Frontal cortex (tissue), 3 donors: ENCODE measurements at regions not wholly inside any gene's neighbourhood (a gene's known extent, or its start where the extent isn't known, plus 50 kb on each side); places are given as distances from the start of the nearest gene placed in this dataset.

ENCODE experiments used
- DNase-seq, 2 donors: peaks; one replicate each; pipeline ENCODE4 v3.0.0; 2012; ENCODE audit warnings: low spot score in 2 of 2
- FAIRE-seq: peaks from 2 replicates; lab custom pipeline; 2012; peaks lifted over from hg19 to GRCh38; lab: Jason Lieb, UNC
- donor health status: control.
- donor health status: control.
- donor health status: control.

DNA sequence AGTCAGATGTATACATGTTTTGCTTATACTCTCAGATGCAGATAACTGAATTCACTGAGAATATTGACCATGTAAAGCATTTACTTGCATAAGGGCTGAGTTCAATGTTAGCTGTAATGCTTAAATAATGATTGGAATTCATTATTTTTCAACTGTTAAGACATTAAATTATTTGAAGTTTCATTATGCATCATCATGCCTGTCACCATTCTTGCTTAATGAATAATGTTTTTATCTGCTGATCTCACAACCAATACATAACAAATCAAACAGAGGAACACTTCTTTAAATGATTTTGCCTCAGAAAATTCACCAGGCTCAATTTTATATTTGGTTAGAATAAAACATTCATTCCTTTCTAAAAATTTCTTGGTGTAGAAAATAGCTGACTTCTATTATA, 233.4 kb downstream of the GPR37 start:
- DNase-seq, result no peak

DNA sequence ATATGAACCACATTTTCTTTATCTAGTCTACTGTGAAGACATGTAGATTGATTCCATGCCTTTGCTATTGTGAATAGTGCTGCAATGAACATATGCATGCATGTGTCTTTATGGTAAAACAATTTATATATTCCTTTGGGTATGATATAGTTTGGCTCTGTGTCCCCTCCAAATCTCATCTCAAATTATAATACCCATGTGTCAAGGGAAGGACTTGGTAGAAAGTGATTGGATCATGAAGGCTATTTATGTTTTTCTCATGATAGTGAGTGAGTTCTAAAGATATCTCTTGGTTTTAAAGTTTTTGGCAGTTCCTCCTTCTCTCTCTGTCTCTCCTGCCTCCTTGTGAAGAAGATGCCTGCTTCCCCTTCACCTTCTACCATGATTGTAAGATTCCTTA, 248.7 kb downstream of the GPR37 start:
- FAIRE-seq, result no peak
- no peak for DNase-seq

More for the DNA sequence above, 233.4 kb downstream of the GPR37 start:
- peak; percentile 3 for FAIRE-seq

DNA sequence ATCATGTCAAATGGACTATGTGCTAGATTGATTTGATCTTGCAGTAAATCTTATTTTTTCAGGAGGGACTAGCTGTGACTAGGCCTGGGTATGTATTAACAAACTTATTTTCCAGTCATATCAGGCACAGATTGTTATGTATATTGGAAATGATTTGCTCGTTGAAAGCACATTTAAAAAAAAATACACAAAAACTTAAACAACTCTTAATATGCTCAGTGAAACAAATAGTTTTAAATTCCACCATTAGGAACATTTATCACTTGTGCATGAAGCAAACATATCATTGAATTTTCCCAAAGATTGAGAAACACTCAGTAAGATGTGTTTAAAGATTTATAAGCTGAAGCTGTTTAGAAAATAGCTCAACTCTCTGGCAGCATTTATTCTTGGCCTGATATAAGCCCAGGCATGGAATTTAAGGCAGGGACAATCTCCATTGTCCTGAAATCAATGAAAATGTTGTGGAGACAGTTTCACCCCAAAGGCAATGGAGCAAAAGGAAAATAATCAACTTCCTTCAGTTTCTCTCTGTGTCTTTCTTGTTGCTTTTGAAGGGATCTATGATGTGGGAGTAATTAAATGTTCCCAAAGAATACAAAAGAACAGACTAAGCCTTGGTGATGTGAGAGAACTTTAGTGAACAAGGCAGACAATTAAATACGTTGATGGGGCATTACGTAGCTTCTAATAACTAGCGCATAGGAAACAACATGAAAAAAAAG, 250.3 kb downstream of the GPR37 start:
- DNase-seq (no peak), FAIRE-seq (no peak)

DNA sequence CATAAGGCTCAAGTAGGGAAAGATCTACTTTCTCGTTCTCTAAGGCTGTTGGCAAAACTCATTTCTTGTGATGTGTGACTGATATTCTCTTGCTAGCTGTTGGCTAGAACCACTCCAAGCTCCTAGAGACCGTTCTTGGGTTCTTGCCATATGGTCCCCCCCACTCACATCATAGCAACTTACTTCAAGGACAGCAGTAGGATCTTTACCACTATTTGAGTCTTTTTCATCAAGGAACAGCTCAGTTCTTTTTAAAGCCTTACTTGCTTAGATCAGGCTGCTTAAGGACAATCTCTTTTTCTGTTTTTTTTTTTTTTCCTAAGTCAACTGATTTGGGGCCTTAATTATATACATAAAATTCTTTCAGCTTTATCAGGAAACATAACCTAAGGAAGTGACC, 251.1 kb downstream of the GPR37 start:
- no peak for FAIRE-seq
- DNase-seq, result no peak

DNA sequence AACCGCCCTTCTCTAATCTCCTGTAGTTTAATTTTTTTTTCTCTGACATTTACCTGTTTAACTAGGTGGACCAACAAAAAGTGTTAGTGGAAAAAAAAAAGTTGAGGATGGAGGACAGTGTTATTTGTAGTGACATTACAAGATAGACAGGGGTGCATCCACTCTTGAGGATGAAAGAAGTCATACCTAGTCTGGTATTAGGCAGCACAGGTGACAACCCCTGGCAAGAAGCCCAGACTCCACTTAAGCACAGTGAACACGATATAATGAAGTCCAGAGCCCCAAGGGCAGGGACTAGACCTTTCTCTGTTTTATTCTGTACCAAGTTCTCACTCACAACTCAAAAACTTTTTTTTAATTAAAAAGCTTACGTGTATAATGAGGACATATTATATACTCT, 268.4 kb downstream of the GPR37 start:
- FAIRE-seq, result no peak
- DNase-seq, result no peak

DNA sequence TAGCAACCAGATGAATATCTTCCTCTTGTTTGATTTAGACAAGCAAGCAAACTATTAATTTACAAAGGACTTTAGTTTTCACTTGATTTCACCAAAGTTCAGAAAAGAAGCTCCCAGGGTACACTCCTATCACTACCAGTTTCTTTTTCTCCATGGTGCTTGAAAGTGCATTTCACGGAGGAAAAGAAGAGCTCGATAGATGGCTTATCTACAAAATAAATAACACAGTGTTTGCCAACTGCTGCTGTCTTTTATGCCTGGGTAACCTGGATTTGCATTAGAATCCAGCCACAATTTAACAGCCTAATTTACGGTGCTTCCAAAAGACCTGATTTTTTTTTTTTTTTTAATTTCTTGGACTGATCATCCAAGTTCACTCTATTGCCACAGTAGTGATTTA, 275.7 kb downstream of the GPR37 start:
- DNase-seq (no peak), FAIRE-seq (no peak)

DNA sequence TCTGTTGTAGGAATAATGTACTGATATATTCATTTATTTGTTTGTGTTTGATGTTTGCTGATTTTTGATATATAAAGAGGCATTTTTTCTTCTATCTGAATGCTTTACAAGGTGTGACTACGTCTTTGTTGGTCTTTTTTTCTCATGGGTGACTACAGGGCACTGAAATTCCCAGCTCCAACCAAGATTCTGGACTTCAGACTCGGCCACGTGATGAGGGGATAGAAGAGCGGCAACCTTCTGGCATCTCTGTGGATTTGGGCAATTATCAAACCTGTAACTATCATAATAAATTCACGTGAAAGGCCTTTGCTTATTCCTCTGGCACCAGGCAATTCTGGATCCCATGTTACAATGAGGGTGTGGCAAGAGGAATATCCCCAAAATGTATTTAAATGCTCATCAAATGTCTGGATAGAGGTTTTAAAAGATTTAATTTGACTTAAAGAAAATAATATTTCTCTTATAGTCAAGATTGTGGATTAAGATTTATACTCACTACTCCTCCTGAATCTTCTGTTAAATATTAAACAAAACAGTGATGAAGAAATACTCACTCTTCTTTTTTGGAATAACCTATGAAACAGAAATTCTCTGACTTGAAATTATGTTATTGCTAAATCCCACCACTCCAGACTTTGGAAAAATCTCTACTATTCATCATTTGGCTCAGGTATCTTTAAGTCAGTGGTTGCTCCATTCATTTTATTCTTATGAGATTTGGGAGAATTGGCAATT, 276.3 kb downstream of the GPR37 start:
- no peak for FAIRE-seq
- DNase-seq, result no peak

DNA sequence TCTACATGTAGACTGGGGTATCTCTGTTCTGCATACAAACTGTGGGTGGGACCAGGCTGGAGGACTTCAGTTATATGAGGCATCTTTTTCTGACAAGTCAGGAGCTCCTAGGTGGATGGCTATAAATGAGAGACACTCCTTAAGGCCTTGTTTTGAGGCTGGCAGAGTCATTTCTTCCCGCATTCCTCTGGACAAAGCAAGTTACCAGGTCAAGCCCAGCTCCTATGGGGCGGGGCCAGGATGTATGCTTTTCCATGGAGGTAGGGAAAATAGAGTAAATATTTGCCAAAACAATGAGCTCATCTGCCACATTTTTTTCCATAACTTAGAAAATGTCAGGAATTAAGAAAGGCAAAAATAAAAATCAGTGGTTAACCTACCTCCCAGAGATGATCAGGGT, 283.4 kb downstream of the GPR37 start:
- no peak for DNase-seq
- FAIRE-seq, result no peak

DNA sequence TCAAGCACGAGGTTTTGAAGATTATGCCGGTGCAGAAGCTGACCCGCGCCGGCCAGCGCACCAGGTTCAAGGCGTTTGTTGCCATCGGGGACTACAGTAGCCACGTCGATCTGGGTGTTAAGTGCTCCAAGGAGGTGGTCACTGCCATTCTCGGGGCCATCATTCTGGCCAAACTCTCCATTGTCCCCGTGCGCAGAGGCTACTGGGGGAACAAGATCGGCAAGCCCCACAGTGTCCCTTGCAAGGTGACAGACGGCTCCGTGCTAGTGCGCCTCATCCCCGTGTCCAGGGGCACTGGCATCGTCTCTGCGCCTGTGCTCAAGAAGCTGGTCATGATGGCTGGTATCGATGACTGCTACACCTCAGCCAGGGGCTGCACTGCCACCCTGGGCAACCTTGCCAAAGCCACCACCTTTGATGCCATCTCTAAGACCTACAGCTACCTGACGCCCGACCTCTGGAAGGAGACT, 284.7 kb downstream of the GPR37 start:
- no peak for FAIRE-seq
- DNase-seq, result no peak

DNA sequence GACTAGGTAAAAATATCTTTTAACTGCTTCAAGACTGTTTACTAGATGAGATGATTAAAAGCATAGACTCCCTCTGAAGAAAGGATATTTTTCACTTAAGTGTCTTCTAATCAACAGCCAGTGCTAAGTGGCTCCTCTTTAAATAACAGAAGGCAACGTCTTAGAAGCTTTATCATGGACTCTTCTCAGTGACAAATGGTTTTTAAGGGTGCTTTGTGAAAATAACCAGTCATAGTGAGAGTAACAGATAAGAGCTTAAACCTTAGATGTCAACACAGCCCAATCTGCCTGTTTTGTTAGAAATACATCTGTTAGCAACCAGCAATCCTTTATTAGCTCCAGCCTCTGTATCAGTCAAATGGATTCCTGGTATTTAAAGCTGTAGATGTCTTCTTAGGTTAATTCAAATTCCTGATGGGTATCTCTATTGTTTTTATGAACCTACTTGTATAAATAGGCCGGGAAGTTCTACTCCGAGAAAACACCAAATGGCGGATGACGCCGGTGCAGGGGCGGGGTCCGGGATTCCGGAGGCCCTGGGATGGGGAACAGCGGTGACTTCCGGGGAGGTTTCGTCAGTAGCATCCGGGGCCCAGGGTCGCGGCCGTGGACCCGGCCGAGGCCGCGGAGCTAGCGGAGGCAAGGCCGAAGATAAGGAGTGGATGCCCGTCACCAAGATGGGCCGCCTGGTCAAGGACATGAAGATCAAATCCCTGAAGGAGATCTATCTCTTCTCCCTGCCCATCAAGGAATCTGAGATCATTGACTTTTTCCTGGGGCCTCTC, 285.4 kb downstream of the GPR37 start:
- no peak for FAIRE-seq
- DNase-seq, result no peak

DNA sequence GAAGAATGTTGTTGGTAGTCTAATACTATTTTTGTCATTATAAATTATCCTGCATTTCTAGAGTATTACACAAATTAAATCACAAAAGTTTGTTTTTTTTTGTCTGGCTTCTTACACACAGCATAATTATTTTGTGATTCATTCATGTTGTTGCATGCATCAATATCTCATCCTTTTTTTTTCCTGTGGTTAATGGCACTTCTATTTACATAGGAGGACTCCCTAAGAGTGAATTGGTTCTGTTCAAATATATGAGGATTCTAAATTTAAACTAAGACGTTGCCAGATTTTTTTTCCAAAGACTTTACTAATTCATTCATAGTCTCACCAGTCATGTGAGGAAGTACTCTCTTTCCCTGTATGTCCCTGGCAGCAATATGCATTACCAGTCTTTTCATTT, 303.3 kb downstream of the GPR37 start:
- DNase-seq, result no peak
- FAIRE-seq, result no peak

DNA sequence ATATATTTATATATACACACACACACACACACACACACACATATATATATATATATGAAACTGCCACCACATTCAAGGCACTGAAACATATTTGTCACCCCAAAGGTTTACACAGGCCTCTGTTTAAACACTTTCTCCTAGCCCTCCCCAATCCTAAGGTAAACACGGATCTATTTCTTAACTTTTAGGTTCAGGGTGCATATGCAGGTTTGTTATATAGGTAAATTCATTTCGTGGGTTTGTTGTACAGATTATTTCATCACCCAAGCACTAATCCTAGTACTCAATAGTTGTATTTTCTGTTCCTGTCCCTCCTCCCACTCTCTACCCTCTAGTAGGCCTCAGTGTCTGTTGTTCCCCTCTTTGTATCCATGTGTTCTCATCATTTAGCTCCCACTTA, 305.0 kb downstream of the GPR37 start:
- no peak for FAIRE-seq
- no peak for DNase-seq

DNA sequence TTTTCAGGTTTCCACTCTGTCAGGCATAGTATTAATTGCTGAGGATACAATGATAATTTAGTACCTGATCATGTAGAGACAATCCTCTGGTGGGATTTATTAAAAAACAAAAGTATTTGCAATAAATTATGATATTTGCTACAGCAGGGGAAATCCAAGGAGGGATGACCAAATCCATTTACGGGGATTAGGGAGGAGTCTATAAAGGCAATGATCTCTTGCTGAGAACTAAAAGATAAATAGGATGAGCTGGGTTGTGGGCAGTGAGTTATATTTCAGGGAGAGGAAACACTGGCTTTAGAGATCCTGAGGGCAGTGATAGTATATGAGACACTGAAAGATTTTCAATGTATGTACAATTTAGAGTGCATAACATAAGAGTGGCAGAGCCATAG, 305.5 kb downstream of the GPR37 start:
- no peak for DNase-seq
- no peak for FAIRE-seq

DNA sequence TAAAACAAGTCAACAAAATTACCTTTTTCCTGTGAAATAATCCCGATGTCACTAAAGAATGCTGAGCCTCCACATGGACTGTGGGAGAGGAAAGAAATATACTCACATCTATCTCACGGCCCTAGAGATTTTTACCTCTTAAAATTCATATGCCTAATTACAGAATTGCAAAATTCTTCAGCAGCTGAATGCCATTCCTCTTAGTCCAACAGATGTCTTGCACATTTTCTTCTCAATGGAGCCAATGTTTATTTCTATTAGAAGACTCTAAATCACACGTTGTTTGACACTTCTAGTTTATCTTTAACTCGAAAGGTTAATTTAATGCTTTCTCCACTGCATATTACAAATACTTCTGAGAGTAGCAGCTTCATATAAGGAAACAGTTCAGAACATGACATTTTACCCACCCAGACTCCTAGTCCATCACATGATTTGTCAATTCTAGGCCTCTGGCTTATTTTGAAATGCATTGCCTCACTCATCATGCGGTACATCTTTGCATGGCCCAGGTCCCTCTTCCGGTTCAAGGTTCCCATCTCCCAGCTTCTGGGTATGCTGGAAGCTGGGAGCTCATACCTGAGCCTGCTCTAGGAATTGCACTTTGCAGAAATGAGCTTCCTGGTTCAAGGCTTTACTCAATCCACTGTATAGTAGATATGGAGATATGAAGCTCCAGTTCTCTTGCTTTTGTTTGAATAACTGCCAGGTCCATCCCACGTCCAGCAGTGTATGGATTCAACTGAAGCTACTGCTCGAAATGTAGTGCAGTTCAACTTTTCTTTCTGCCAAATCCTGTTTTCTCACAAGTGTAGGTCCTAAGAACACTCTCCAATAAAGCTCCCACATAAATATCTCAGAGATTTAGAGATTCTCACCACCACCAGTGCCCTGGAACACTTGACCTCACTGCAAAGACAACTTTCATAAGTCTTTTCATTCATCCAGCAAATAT, 306.2 kb downstream of the GPR37 start:
- DNase-seq (no peak), FAIRE-seq (no peak)

DNA sequence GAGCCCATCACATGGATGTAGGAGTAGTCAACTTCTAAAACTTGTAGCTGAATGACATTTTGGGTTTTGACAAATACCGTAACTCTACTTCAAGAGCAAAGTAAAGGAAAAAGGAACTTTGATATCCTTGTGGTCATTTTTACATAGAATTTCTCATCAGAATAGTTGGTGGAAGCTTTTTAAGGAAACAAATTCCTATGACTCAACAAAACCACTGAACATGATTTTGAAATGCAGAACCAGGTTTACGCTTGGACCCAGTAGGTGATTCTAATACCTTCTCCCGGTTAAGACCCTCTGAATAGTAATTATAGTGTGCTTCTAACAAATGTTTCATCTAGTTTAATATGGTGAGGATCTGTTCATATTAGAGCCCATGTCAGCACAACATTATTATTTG, 307.8 kb downstream of the GPR37 start:
- FAIRE-seq (no peak), DNase-seq (no peak)

DNA sequence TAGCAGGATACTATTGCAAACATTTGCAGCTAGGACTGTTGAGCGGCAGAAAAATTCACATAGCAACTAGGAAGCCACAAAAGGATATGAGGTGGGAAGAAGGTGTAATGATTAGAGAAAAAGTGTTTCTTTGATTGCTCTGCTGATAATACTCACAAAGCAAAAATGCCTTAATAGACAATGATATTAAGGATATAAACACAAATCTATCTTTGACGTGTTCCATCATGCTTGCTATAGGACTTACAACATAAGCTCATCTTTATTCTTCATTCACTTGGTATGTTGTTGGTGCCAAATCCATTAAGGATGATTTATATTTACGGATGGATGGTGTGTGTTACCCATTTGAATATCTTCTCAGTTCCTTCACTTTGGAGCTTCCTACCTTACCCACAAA, 309.3 kb downstream of the GPR37 start:
- FAIRE-seq (no peak), DNase-seq (no peak)

DNA sequence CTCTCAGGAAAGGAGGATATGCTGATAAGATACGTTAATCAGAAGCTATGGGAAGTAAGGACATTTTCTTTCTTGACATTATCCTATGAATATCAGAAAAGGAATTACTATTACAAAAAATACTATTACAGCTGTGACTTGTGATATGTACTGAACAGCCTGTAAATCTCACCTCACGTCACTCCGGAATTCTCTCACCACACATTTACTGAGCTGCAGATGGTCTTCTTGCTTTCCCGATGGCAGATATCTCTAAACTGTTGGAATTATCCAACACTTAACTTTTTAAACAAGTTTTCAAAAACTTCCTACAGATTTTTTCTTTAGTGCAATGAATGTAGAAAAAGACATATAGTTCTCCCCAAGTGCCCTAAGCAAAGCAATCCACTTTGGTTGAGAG, 313.4 kb downstream of the GPR37 start:
- no peak for FAIRE-seq
- no peak for DNase-seq

DNA sequence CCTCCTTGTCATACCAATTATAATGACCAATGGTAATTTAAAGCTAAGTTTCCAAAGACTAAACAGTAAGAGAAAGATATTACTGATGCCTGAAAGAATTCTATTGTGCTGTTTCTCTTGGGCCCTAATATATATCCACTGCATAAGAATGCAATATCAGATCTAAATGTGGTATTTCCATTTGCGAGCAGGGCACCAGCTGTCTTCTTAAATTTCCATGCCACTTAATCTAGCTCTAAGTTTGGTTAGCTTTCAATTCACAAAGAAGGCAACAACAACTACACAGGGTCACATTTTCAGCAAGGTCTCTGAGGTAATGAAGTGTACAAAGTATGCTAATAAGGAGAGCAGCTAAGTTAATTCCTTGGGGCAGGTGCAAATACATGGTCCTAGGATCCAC, 315.7 kb downstream of the GPR37 start:
- no peak for DNase-seq
- no peak for FAIRE-seq

DNA sequence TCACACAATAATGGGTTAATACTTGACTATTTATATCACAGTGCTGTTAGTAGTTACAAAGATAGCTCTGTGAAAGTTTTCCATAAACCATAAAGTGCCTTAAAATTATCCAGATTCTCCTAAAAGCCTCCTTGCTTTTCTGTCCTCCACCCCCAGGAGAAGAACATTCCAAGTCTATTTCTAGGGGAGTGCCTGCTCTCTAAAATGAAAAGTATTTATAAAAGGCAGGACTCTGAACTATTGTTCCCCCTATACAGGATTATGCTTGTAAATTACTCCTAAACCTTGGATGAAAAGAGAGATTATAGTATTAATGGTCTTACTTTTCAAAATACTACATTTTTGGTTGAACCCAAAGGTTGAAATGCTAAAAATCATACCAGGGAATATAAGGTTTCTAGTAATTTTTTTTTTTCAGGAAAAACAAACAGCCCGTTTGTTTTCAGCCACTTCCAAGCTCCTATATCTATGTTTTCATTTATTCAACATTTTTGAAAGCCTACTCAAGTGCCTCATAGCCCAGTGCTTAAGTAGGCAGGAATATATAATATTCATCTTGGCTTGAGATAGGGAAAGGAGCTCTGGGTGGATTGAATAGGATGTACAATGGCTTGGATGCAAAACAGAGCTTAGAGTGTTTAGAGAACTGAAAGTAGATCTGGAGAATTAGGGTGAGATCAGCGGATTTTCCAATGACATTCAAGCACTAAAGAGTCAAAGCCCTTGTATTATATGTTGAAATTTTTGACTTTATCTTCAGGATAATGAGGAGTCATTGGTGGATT, 320.7 kb downstream of the GPR37 start:
- DNase-seq (no peak), FAIRE-seq (no peak)
